HEK293 (cell line): ENCODE measurements at regions not wholly inside any gene's neighbourhood (a gene's known extent, or its start where the extent isn't known, plus 50 kb on each side); places are given as distances from the start of the nearest gene placed in this dataset.

Experiments
- CTCF ChIA-PET: fragments of 350-600 bp; formaldehyde crosslinking; extraction: SDS; loops from one replicate; lab custom pipeline; 2021; ENCODE audit warnings: antibody characterized with exemption; lab: Yijun Ruan, JAX
- POLR2A ChIA-PET: fragments of 300-600 bp; formaldehyde crosslinking; extraction: SDS; loops from one replicate; lab custom pipeline; 2020; ENCODE audit warnings: antibody characterized with exemption, inconsistent platforms; lab: Yijun Ruan, JAX
- H3K27ac ChIP-seq: fragments of 200-500 bp; sonication (Bioruptor generic); 2 replicates; pipeline ENCODE4 v1.5.1; 2014; ENCODE audit warnings: low read depth, low read length, control low read depth, inconsistent platforms; ENCODE audit errors: extremely low read depth
- H3K36me3 ChIP-seq, 2 experiments: fragments of 200-500 bp in 1 of 2; sonication (Bioruptor generic) in 1 of 2; 1 replicate in 1 of 2; 2 replicates in 1 of 2; pipeline ENCODE4 v1.5.1; 2014 to 2017; ENCODE audit warnings: inconsistent platforms in 2 of 2, low read length in 2 of 2; ENCODE audit not compliant: control insufficient read depth in 2 of 2, insufficient read depth in 1 of 2
- H3K4me1 ChIP-seq: fragments of 200-500 bp; sonication (Bioruptor generic); 2 replicates; pipeline ENCODE4 v1.5.1; 2014; ENCODE audit warnings: mild to moderate bottlenecking, low read length, inconsistent platforms; ENCODE audit not compliant: control insufficient read depth, insufficient read depth
- H3K4me3 ChIP-seq: 2 replicates; pipeline ENCODE4 v1.5.1; 2011; ENCODE audit warnings: low read depth, mild to moderate bottlenecking, control low read depth, low read length, moderate library complexity
- H3K9me3 ChIP-seq: fragments of 200-500 bp; sonication (Bioruptor generic); 2 replicates; pipeline ENCODE4 v1.5.1; 2014; ENCODE audit warnings: low read depth, low read length, inconsistent platforms; ENCODE audit not compliant: control insufficient read depth, insufficient read depth
- GLIS1 ChIP-seq: fragments of 450-650 bp; formaldehyde crosslinking; IDR thresholded peaks from 2 replicates; pipeline ENCODE4 v1.5.1; 2016; ENCODE audit warnings: missing biosample characterization, missing genetic modification characterization
- ZBTB7A ChIP-seq: fragments of 450-650 bp; formaldehyde crosslinking; IDR thresholded peaks from 2 replicates; pipeline ENCODE4 v1.5.1; 2016; ENCODE audit warnings: low read depth, missing biosample characterization, missing genetic modification characterization
- ZNF112 ChIP-seq: fragments of 450-650 bp; formaldehyde crosslinking; IDR thresholded peaks from 2 replicates; pipeline ENCODE4 v1.5.0; 2017; ENCODE audit warnings: missing biosample characterization, missing genetic modification characterization
- ZNF140 ChIP-seq: fragments of 450-650 bp; formaldehyde crosslinking; IDR thresholded peaks from 2 replicates; pipeline ENCODE4 v1.5.1; 2016; ENCODE audit warnings: missing biosample characterization, missing genetic modification characterization
- ZNF146 ChIP-seq: fragments of 450-650 bp; formaldehyde crosslinking; IDR thresholded peaks from 2 replicates; pipeline ENCODE4 v1.5.1; 2016; ENCODE audit warnings: missing biosample characterization, missing genetic modification characterization
- ZNF530 ChIP-seq: fragments of 450-650 bp; formaldehyde crosslinking; IDR thresholded peaks from 2 replicates; pipeline ENCODE4 v1.5.1; 2016; ENCODE audit warnings: low read depth, missing biosample characterization, missing genetic modification characterization
- ZNF549 ChIP-seq: fragments of 450-650 bp; IDR thresholded peaks from 2 replicates; pipeline ENCODE4 v1.5.1; 2018; ENCODE audit warnings: missing biosample characterization, missing genetic modification characterization, mild to moderate bottlenecking, inconsistent platforms, moderate library complexity
- ZNF747 ChIP-seq: fragments of 450-650 bp; formaldehyde crosslinking; IDR thresholded peaks from 2 replicates; pipeline ENCODE4 v1.5.1; 2016; ENCODE audit warnings: missing biosample characterization, missing genetic modification characterization
- ZXDB ChIP-seq: fragments of 450-650 bp; formaldehyde crosslinking; IDR thresholded peaks from 2 replicates; pipeline ENCODE4 v1.5.1; 2016; ENCODE audit warnings: missing biosample characterization, missing genetic modification characterization
- TF ChIP-seq, protein P1 (sequence below): fragments of 450-650 bp; formaldehyde crosslinking; IDR thresholded peaks from 2 replicates; pipeline ENCODE4 v1.5.1; 2017; ENCODE audit warnings: missing biosample characterization, missing genetic modification characterization
- TF ChIP-seq, protein P2 (sequence below): sonication (generic); formaldehyde crosslinking; IDR thresholded peaks from 2 replicates; pipeline ENCODE4 v1.8.1; 2022; ENCODE audit warnings: mild to moderate bottlenecking, moderate library complexity, missing genetic modification reagents
- TF ChIP-seq, protein P3 (sequence below): fragments of 450-650 bp; formaldehyde crosslinking; IDR thresholded peaks from 2 replicates; pipeline ENCODE4 v1.5.1; 2016; ENCODE audit warnings: missing biosample characterization, missing genetic modification characterization, low read depth
- TF ChIP-seq, protein P4 (sequence below): fragments of 450-650 bp; formaldehyde crosslinking; IDR thresholded peaks from 2 replicates; pipeline ENCODE4 v1.5.1; 2016; ENCODE audit warnings: missing biosample characterization, missing genetic modification characterization
- TF ChIP-seq, protein P5 (sequence below): fragments of 450-650 bp; formaldehyde crosslinking; IDR thresholded peaks from 2 replicates; pipeline ENCODE4 v1.5.0; 2017; ENCODE audit warnings: missing biosample characterization, missing genetic modification characterization, borderline replicate concordance

DNA sequence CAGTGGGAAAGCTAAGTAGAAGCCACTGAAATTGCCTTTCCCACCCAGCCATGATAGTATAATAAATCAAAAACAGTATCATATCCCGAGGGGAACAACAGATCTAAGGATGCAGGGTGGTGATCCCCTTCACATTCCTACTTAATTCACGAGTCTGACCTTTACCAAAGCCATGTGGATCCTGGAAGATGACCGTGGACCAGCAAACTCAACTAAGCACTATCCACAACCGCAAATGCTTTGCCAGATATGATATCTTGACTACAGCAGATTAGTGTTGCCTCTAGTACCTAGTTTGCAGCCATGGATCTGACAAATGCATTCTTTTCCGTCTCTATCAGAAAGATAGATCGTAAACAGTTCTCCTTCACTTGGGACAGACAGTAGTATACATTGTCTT is 67.3 kb upstream of the IL6 start:
- Histone ChIP-seq H3K27ac (no peak overlapping the region), H3K9me3 (no peaks in the 10 kb centered on the region), H3K36me3 (no peaks in the 10 kb centered on the region), H3K4me1 (no peaks in the 10 kb centered on the region), H3K4me3 (no peak overlapping the region)
- CTCF ChIA-PET = interaction anchor here (1.2 to 1.3 kb wide), 2 partner anchors 19 to 68 kb away, joined by 4 to 6 read pairs; no protein-coding TSS in a partner anchor
- TF ChIP-seq ZNF146 (tag by site-specific recombination) (no peak), ZNF140 (no peak), ZNF530 (no peak), ZNF549 (tag by site-specific recombination) (no peak), ZNF747 (tag by site-specific recombination) (no peak), ZBTB7A (tag by site-specific recombination) (no peak), ZNF112 (tag by site-specific recombination) (no peak), ZXDB (tag by site-specific recombination) (no peak)
- TF ChIP-seq, protein P1, sequence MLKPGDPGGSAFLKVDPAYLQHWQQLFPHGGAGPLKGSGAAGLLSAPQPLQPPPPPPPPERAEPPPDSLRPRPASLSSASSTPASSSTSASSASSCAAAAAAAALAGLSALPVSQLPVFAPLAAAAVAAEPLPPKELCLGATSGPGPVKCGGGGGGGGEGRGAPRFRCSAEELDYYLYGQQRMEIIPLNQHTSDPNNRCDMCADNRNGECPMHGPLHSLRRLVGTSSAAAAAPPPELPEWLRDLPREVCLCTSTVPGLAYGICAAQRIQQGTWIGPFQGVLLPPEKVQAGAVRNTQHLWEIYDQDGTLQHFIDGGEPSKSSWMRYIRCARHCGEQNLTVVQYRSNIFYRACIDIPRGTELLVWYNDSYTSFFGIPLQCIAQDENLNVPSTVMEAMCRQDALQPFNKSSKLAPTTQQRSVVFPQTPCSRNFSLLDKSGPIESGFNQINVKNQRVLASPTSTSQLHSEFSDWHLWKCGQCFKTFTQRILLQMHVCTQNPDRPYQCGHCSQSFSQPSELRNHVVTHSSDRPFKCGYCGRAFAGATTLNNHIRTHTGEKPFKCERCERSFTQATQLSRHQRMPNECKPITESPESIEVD (tag by site-specific recombination) = no peak
- TF ChIP-seq, protein P2, sequence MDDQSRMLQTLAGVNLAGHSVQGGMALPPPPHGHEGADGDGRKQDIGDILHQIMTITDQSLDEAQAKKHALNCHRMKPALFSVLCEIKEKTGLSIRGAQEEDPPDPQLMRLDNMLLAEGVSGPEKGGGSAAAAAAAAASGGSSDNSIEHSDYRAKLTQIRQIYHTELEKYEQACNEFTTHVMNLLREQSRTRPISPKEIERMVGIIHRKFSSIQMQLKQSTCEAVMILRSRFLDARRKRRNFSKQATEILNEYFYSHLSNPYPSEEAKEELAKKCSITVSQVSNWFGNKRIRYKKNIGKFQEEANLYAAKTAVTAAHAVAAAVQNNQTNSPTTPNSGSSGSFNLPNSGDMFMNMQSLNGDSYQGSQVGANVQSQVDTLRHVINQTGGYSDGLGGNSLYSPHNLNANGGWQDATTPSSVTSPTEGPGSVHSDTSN (CRISPR knock-in tag) = no peak
- TF ChIP-seq, protein P3, sequence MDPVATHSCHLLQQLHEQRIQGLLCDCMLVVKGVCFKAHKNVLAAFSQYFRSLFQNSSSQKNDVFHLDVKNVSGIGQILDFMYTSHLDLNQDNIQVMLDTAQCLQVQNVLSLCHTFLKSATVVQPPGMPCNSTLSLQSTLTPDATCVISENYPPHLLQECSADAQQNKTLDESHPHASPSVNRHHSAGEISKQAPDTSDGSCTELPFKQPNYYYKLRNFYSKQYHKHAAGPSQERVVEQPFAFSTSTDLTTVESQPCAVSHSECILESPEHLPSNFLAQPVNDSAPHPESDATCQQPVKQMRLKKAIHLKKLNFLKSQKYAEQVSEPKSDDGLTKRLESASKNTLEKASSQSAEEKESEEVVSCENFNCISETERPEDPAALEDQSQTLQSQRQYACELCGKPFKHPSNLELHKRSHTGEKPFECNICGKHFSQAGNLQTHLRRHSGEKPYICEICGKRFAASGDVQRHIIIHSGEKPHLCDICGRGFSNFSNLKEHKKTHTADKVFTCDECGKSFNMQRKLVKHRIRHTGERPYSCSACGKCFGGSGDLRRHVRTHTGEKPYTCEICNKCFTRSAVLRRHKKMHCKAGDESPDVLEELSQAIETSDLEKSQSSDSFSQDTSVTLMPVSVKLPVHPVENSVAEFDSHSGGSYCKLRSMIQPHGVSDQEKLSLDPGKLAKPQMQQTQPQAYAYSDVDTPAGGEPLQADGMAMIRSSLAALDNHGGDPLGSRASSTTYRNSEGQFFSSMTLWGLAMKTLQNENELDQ = no peak
- POLR2A ChIA-PET = no interaction called here

DNA sequence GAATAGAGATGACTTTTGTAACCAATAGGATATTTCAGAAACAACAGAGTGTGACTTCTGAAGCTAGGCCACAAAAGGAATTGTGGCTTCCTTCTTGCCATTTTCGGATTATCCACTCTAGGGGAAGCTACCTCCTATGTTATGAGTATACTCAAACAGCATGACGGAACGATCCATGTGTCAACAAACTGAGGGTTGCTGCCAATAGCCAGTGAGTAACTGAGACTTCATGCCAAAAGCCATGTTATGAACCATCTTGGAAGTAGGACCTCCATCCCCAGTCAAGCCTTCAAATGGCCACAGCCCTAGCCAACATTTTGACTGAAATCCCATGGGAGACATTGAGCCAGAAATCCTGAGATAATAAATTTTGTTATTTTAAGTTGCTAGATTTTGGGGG is 69.0 kb upstream of the IL6 start:
- H3K9me3 ChIP-seq = no peaks in the 10 kb centered on the region
- CTCF ChIA-PET = no interaction called here
- H3K27ac ChIP-seq = no peak overlapping the region
- H3K4me1 ChIP-seq = no peaks in the 10 kb centered on the region
- no peak overlapping the region for H3K4me3 ChIP-seq
- TF ChIP-seq GLIS1 = no peak
- TF ChIP-seq, protein P4, sequence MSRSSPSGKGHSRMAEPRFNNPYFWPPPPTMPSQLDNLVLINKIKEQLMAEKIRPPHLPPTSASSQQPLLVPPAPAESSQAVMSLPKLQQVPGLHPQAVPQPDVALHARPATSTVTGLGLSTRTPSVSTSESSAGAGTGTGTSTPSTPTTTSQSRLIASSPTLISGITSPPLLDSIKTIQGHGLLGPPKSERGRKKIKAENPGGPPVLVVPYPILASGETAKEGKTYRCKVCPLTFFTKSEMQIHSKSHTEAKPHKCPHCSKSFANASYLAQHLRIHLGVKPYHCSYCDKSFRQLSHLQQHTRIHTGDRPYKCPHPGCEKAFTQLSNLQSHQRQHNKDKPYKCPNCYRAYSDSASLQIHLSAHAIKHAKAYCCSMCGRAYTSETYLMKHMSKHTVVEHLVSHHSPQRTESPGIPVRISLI (tag by site-specific recombination) = no peak
- TF ChIP-seq, protein P5, sequence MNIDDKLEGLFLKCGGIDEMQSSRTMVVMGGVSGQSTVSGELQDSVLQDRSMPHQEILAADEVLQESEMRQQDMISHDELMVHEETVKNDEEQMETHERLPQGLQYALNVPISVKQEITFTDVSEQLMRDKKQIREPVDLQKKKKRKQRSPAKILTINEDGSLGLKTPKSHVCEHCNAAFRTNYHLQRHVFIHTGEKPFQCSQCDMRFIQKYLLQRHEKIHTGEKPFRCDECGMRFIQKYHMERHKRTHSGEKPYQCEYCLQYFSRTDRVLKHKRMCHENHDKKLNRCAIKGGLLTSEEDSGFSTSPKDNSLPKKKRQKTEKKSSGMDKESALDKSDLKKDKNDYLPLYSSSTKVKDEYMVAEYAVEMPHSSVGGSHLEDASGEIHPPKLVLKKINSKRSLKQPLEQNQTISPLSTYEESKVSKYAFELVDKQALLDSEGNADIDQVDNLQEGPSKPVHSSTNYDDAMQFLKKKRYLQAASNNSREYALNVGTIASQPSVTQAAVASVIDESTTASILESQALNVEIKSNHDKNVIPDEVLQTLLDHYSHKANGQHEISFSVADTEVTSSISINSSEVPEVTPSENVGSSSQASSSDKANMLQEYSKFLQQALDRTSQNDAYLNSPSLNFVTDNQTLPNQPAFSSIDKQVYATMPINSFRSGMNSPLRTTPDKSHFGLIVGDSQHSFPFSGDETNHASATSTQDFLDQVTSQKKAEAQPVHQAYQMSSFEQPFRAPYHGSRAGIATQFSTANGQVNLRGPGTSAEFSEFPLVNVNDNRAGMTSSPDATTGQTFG (tag by site-specific recombination) = no peak
- POLR2A ChIA-PET = no interaction called here
- H3K36me3 ChIP-seq = no peaks in the 10 kb centered on the region
